B cell (primary cell): ENCODE measurements at regions not wholly inside any gene's neighbourhood (a gene's known extent, or its start where the extent isn't known, plus 50 kb on each side); places are given as distances from the start of the nearest gene placed in this dataset.

Experiments used
- ATAC-seq: fragments of 200-7000 bp; cut with Tn5 transposase; one replicate; pipeline ENCODE4 v1.10.0; 2021; ENCODE audit warnings: low read depth, mild to moderate bottlenecking, moderate number of reproducible peaks, moderate library complexity
- CTCF ChIA-PET: fragments of 350-600 bp; sonication (Branson Sonifier 250); formaldehyde crosslinking; loops from one replicate; lab custom pipeline; 2021; ENCODE audit warnings: antibody characterized with exemption, inconsistent platforms; lab: Charles Lee
- POLR2A ChIA-PET: fragments of 350-600 bp; sonication (Branson Sonifier 250); formaldehyde crosslinking; loops from one replicate; lab custom pipeline; 2021; ENCODE audit warnings: antibody characterized with exemption; lab: Charles Lee
- DNase-seq: peaks from one replicate; pipeline ENCODE4 v3.0.0; 2013
- H2AFZ ChIP-seq: 2 replicates; pipeline ENCODE4 v1.6.1; 2012; ENCODE audit warnings: mild to moderate bottlenecking, low read depth, low read length; ENCODE audit not compliant: insufficient read depth, poor library complexity, severe bottlenecking
- H3K27ac ChIP-seq, 2 donors: 1 replicate in 1 of 2; 2 replicates in 1 of 2; pipeline ENCODE4 v1.5.1; 2012 to 2013; ENCODE audit warnings: low read length in 2 of 2, mild to moderate bottlenecking in 2 of 2, moderate library complexity in 1 of 2
- H3K27me3 ChIP-seq, 4 experiments: fragments of 200-600 bp in 1 of 4; sonication (generic) in 1 of 4; replicated peaks in 1 of 4; 1 replicate in 2 of 4; 2 replicates in 2 of 4; pipeline versions ENCODE4 v1.6.1 to v1.7.0; 2013 to 2016; ENCODE audit warnings: low read length in 3 of 4, mild to moderate bottlenecking in 2 of 4, mixed read lengths in 1 of 4, moderate library complexity in 1 of 4; ENCODE audit not compliant: insufficient read depth in 4 of 4, control insufficient read depth in 3 of 4; ENCODE audit errors: control extremely low read depth in 1 of 4
- H3K36me3 ChIP-seq, 2 experiments: replicated peaks in 1 of 2; 1 replicate in 1 of 2; 2 replicates in 1 of 2; pipeline versions ENCODE4 v1.6.1 to v1.7.1; 2013; ENCODE audit warnings: low read length in 1 of 2; ENCODE audit not compliant: insufficient read depth in 2 of 2, control insufficient read depth in 1 of 2; ENCODE audit errors: control extremely low read depth in 1 of 2, extremely low read depth in 1 of 2
- H3K4me1 ChIP-seq, 2 donors: fragments of 200-600 bp in 1 of 2; sonication (generic) in 1 of 2; 1 replicate in 1 of 2; 2 replicates in 1 of 2; pipeline versions ENCODE4 v1.5.1 to v1.6.1; 2013 to 2017; ENCODE audit warnings: low read length in 2 of 2; ENCODE audit not compliant: control insufficient read depth in 2 of 2, insufficient read depth in 2 of 2
- H3K4me2 ChIP-seq: replicated peaks from 2 replicates; pipeline ENCODE3; 2012; ENCODE audit warnings: mild to moderate bottlenecking, low read depth, low read length; ENCODE audit not compliant: poor library complexity, severe bottlenecking
- H3K4me3 ChIP-seq, 5 experiments: fragments of 200-600 bp in 1 of 5; sonication (generic) in 1 of 5; 1 replicate in 3 of 5; 2 replicates in 2 of 5; pipeline versions ENCODE4 v1.5.1 to v1.7.0; 2011 to 2016; ENCODE audit warnings: low read length in 4 of 5, mild to moderate bottlenecking in 4 of 5, low read depth in 2 of 5, control low read depth in 1 of 5, moderate library complexity in 1 of 5; ENCODE audit not compliant: insufficient read depth in 1 of 5; ENCODE audit errors: control extremely low read depth in 1 of 5, extremely low read depth in 1 of 5
- H3K79me2 ChIP-seq: fragments of 200-600 bp; sonication (generic); one replicate; pipeline ENCODE4 v1.6.0; 2016; ENCODE audit warnings: low read length; ENCODE audit not compliant: control insufficient read depth, insufficient read depth
- H3K9ac ChIP-seq: fragments of 200-600 bp; sonication (generic); 2 replicates; pipeline ENCODE4 v1.6.1; 2017; ENCODE audit warnings: mild to moderate bottlenecking, low read length, moderate library complexity
- H3K9me3 ChIP-seq, 3 donors: one replicate each; pipeline versions ENCODE4 v1.6.1 to v1.7.1; 2013; ENCODE audit warnings: low read length in 2 of 3; ENCODE audit not compliant: control insufficient read depth in 2 of 3, insufficient read depth in 1 of 3; ENCODE audit errors: control extremely low read depth in 1 of 3
- H4K20me1 ChIP-seq: 2 replicates; pipeline ENCODE4 v1.6.0; 2012; ENCODE audit warnings: mild to moderate bottlenecking, low read length; ENCODE audit not compliant: insufficient read depth, control insufficient read depth, poor library complexity, severe bottlenecking
- H3K27ac Mint-ChIP-seq: one replicate; pipeline ENCODE4 v1.8.0; 2021; ENCODE audit warnings: mixed read lengths
- H3K27me3 Mint-ChIP-seq: one replicate; pipeline ENCODE4 v1.8.0; 2021; ENCODE audit warnings: mixed read lengths
- H3K4me1 Mint-ChIP-seq: one replicate; pipeline ENCODE4 v1.8.0; 2021; ENCODE audit warnings: mixed read lengths
- H3K4me3 Mint-ChIP-seq: one replicate; pipeline ENCODE4 v1.8.0; 2021; ENCODE audit warnings: mixed read lengths
- H3K9me3 Mint-ChIP-seq: one replicate; pipeline ENCODE4 v1.8.0; 2022; ENCODE audit warnings: mixed read lengths; ENCODE audit not compliant: insufficient read depth
- EZH2 ChIP-seq: IDR thresholded peaks from 2 replicates; pipeline ENCODE4 v1.6.1; 2012; ENCODE audit warnings: borderline replicate concordance, low read depth, mild to moderate bottlenecking, moderate library complexity, low read length; ENCODE audit not compliant: insufficient read depth, poor library complexity, severe bottlenecking
- WGBS: methylation state at CpG from one replicate; pipeline ENCODE4 v1.1.5; 2013; ENCODE audit warnings: missing lambda C conversion rate; ENCODE audit not compliant: insufficient coverage; 5-methylcytosine and 5-hydroxymethylcytosine counted together
- intact Hi-C: fragments of 100-400 bp; cut with micrococcal nuclease; formaldehyde crosslinking; loops from one replicate; pipeline ENCODE4 v1.10.0; 2022
- TF ChIP-seq, protein P1 (sequence below): fragments of 200-600 bp; IDR thresholded peaks from one replicate; pipeline ENCODE4 v1.8.0; 2022; ENCODE audit warnings: antibody characterized with exemption, mild to moderate bottlenecking

DNA sequence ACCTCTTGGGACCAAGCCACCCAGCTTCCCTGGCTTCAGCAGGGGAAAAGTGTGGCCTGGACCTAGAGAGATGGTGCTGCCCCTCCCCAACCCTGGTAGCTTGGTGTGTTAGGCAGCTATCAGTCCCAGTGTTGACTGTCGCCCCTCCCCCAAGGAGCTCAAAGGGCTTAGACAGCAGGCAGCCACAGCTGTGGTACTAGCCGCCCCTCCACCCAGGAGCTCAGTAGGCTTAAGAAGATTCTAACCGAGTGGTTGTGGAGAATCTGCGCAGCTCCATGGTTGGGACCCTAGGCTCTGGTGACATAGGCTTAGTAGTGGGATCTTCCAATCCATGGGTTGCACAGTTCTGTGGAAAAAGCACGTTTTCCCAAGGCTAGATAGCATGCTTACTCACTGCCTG, 458.4 kb upstream of the LRRC4C start:
- no peaks in the 10 kb centered on the region for H3K4me1 Mint-ChIP-seq
- no peaks in the 10 kb centered on the region for H3K27me3 Mint-ChIP-seq
- Histone ChIP-seq H4K20me1 (no peaks in the 10 kb centered on the region), H3K27ac (no peak overlapping the region), H3K4me2 (no peak overlapping the region), H3K27me3 (no peaks in the 10 kb centered on the region), H3K9me3 (peaks cover 0 to 12% (median 3%) of the 10 kb centered on the region in 3 donors), H3K36me3 (no peaks in the 10 kb centered on the region), H2AFZ (no peak overlapping the region), H3K79me2 (no peaks in the 10 kb centered on the region), H3K4me3 (no peak overlapping the region), H3K9ac (no peak overlapping the region), H3K4me1 (no peaks in the 10 kb centered on the region)
- no peak overlapping the region for H3K27ac Mint-ChIP-seq
- ChIA-PET POLR2A (no interaction called here), CTCF (no interaction called here)
- no peak for ATAC-seq
- whole genome bisulfite sequencing: 83% methylated on average over 5 of the region's 5 CpGs
- TF ChIP-seq EZH2: no peak
- TF ChIP-seq, protein P1, sequence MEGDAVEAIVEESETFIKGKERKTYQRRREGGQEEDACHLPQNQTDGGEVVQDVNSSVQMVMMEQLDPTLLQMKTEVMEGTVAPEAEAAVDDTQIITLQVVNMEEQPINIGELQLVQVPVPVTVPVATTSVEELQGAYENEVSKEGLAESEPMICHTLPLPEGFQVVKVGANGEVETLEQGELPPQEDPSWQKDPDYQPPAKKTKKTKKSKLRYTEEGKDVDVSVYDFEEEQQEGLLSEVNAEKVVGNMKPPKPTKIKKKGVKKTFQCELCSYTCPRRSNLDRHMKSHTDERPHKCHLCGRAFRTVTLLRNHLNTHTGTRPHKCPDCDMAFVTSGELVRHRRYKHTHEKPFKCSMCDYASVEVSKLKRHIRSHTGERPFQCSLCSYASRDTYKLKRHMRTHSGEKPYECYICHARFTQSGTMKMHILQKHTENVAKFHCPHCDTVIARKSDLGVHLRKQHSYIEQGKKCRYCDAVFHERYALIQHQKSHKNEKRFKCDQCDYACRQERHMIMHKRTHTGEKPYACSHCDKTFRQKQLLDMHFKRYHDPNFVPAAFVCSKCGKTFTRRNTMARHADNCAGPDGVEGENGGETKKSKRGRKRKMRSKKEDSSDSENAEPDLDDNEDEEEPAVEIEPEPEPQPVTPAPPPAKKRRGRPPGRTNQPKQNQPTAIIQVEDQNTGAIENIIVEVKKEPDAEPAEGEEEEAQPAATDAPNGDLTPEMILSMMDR: no peak
- intact Hi-C loops: no loop called here
- DNase-seq: no peak
- no peak overlapping the region for H3K4me3 Mint-ChIP-seq
- H3K9me3 Mint-ChIP-seq: peaks cover 2% of the 10 kb centered on the region

DNA sequence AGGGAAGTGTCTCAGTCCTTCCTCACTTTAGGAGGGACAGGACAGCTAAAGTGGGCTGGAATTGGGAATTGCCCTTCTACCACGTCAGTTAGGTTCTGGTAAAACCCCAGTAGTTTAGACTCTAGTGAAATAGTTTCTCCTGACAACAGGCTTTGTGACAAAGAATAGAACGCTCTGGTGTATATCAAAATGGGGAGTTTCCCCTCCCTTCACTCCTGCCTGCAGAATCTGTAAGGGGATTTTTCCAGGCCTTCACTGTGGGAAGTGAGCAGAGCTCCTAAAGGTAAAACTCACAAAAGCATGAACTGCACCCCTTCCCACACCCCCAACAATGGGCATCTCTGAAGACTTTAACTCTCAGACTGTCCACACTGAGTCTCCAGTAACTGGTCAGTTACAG, 460.9 kb upstream of the LRRC4C start:
- ChIA-PET CTCF (no interaction called here), POLR2A (no interaction called here)
- Histone ChIP-seq H3K27ac (no peak overlapping the region), H3K4me1 (no peaks in the 10 kb centered on the region), H4K20me1 (no peaks in the 10 kb centered on the region), H3K9ac (no peak overlapping the region), H3K36me3 (no peaks in the 10 kb centered on the region), H3K4me3 (no peak overlapping the region), H3K9me3 (peaks cover 0 to 12% (median 0%) of the 10 kb centered on the region in 3 donors), H3K27me3 (no peaks in the 10 kb centered on the region), H3K79me2 (no peaks in the 10 kb centered on the region), H2AFZ (no peak overlapping the region), H3K4me2 (no peak overlapping the region)
- Mint-ChIP-seq H3K9me3 (peaks cover 2% of the 10 kb centered on the region), H3K27ac (no peak overlapping the region), H3K4me1 (no peaks in the 10 kb centered on the region), H3K27me3 (no peaks in the 10 kb centered on the region), H3K4me3 (no peak overlapping the region)
- intact Hi-C loops: no loop called here
- DNase-seq: no peak
- no peak for ATAC-seq
- no peak for TF ChIP-seq EZH2
- TF ChIP-seq, protein P1: no peak
- WGBS: no CpG with 5 or more reads among the region's 2 CpGs
